ENCODE measurements at regions not wholly inside any gene's neighbourhood (a gene's known extent, or its start where the extent isn't known, plus 50 kb on each side); places are given as distances from the start of the nearest gene placed in this dataset.

DNA sequence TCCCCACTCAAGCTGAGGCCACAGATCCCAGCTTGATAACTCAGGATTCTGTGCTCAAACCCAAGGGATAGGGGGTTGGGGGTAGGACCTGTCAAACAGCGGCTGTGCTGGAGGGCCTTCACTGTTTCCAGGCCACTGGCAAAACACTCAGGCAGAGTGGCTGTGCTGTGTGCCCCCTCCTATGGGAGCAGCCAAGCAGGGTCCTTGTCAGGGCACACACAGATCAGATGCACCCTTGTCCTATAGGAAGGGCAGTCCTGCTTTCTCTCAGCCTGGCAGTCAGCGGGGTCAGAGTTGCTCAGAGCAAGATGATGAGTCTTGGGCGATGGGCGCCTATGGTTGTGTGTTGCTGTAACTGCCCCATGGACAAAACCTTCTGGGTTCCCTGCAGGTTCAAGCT lies 554.8 kb downstream of the TBC1D32 start:
- TF ChIP-seq CTCF (IDR thresholded peaks at IDR 0.05) (no peak), POLR2A (IDR thresholded peaks at IDR 0.05) (no peak)

Measured in uterus (tissue), 2 donors.